SK-N-MC (cell line): ENCODE measurements at regions not wholly inside any gene's neighbourhood (a gene's known extent, or its start where the extent isn't known, plus 50 kb on each side); places are given as distances from the start of the nearest gene placed in this dataset.
A peak's percentile ranks its signal among the peaks of the same experiment; 100 is the strongest.

Source experiments
- DNase-seq: peaks from one replicate; pipeline ENCODE4 v3.0.0-alpha.2; 2011; ENCODE audit warnings: low read depth, low spot score
- H3K27ac ChIP-seq: fragments of 200-600 bp; sonication (generic); 2 replicates; pipeline ENCODE4 v1.5.1; 2016; ENCODE audit warnings: mixed run types
- H3K36me3 ChIP-seq: fragments of 200-600 bp; sonication (generic); 2 replicates; pipeline ENCODE4 v1.6.1; 2017; ENCODE audit warnings: antibody characterized with exemption, low read length, mixed read lengths; ENCODE audit not compliant: insufficient read depth
- H3K4me3 ChIP-seq: fragments of 200-600 bp; sonication (generic); 2 replicates; pipeline ENCODE4 v1.5.1; 2016
- H3K9ac ChIP-seq: fragments of 200-600 bp; sonication (generic); 2 replicates; pipeline ENCODE4 v1.8.0; 2017; ENCODE audit warnings: mixed run types, mixed read lengths; ENCODE audit not compliant: insufficient read length
- H3K9me3 ChIP-seq: fragments of 200-600 bp; sonication (generic); 2 replicates; pipeline ENCODE4 v1.6.1; 2017; ENCODE audit warnings: low read depth, mild to moderate bottlenecking, antibody characterized with exemption, low read length, moderate library complexity, mixed read lengths
- EZH2 ChIP-seq: fragments of 200-600 bp; sonication (generic); IDR thresholded peaks from one replicate; pipeline ENCODE4 v1.6.1; 2017; ENCODE audit warnings: antibody characterized with exemption
- FOXP2 ChIP-seq: optimal IDR thresholded peaks from 2 replicates; pipeline ENCODE3; 2011; ENCODE audit warnings: mild to moderate bottlenecking, moderate library complexity; ENCODE audit not compliant: insufficient read depth; ENCODE audit errors: extremely low read length, control extremely low read depth
- POLR2AphosphoS5 ChIP-seq: IDR thresholded peaks from 2 replicates; pipeline ENCODE4 v1.6.1; 2012; ENCODE audit warnings: mild to moderate bottlenecking, low read depth, low read length, borderline replicate concordance

DNA sequence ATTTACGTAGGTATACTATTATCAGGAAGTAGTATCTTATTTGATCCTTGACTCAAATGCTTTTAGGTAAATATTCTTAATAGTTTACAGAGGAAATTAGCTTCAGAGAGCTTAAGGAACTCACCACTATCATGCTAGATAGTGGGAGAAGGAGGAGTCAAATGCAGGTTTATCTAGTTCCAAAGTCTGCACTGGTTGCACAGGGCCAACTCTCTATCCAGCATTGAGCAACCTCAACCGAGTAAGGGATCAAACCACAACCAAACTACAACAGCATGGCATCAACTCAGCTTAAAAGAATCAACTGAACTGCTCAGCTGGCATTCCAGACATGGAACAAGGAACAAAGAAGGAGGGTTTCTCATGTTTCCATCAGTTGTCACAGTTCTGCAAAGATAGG lies 306.0 kb downstream of the MAF start:
- H3K4me3 ChIP-seq, result no peak overlapping the region
- no peaks in the 10 kb centered on the region for H3K36me3 ChIP-seq
- no peaks in the 10 kb centered on the region for H3K9me3 ChIP-seq
- H3K9ac ChIP-seq, result no peak overlapping the region
- no peak for DNase-seq
- no peak overlapping the region for H3K27ac ChIP-seq
- TF ChIP-seq POLR2AphosphoS5 (no peak), EZH2 (no peak), FOXP2 (no peak)

DNA sequence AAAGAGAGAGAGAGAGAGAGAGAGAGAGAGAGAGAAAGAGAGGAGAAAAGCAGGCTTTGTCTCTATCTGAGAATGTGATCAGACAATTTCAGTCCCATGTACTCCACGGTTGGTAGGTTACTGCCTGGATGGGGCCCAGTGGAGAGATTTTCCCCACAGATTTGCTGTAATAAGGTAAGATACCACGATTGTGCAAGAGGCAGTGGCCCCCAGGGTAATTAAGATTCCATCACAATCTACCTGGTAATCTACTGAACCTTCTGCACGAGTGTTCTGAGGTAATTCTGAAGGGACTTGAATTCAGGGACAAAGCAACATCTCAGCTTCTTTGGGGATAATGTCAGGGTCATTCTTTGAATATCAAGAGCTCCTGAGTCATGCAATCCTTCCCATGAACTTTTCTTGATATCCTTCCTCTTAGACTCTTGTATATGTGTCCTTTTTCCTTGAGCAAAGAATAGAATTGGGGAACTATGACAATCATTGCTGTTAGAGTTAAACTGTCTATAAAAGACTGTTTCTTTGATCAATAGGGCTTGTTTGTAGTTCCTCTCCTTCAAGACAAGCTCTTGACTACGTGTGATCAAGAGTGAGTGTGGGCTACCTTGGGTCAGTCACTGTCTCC lies 306.6 kb downstream of the MAF start:
- Histone ChIP-seq H3K27ac (no peak overlapping the region), H3K36me3 (no peaks in the 10 kb centered on the region), H3K9me3 (no peaks in the 10 kb centered on the region), H3K4me3 (no peak overlapping the region), H3K9ac (no peak overlapping the region)
- no peak for DNase-seq
- TF ChIP-seq EZH2, result no peak
- TF ChIP-seq POLR2AphosphoS5, result no peak
- no peak for TF ChIP-seq FOXP2

DNA sequence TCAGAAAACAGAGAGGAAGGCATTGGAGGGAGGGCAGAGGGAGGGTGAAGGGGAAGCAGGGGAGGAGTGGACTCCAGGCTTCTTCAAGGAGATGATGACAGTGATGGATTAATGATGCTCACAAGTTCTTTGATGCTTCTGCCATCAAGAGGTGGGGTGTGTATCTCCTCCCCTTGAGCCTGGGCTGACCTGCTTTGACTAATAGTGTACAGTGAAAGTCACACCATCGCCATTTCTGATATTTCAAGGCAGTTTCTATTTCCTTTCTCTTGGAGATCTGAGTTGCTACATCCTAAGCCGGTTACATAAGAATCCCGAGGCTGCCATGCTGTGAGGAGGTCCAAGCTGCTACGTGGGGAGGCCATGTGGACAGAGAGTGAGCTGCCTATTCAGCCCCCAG lies 312.5 kb downstream of the MAF start:
- Histone ChIP-seq H3K4me3 (no peak overlapping the region), H3K36me3 (no peaks in the 10 kb centered on the region), H3K27ac (no peak overlapping the region), H3K9ac (no peak overlapping the region), H3K9me3 (no peaks in the 10 kb centered on the region)
- no peak for DNase-seq
- TF ChIP-seq EZH2 (no peak), FOXP2 (no peak), POLR2AphosphoS5 (no peak)

DNA sequence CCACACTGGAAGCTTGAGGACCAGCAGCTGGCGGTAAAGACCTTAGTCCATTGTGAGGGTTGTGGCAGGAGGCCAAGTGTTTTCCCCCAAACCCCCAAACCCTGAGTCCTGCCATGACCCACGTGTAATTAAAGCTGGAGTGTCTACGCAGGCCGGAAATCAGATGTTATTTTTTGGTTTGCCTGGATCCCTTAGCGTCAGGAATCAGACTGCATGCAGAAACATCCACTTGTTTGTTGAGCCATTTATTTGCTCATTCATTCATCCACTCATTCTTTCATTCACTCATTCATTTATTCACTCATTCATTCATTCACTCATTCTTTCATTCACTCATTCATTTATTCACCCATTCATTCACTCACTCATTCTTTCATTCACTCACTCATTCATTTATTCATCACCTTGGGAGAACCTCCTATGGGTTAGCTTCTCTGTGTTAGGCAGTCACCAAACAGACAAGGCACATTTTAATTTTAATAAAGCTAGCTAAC lies 313.1 kb downstream of the MAF start:
- DNase-seq, result no peak
- H3K9ac ChIP-seq, result no peak overlapping the region
- TF ChIP-seq FOXP2 (no peak), POLR2AphosphoS5 (no peak), EZH2 (no peak)
- H3K9me3 ChIP-seq, result no peaks in the 10 kb centered on the region
- H3K36me3 ChIP-seq, result no peaks in the 10 kb centered on the region
- H3K4me3 ChIP-seq, result 0 out of 2 replicates have a peak overlapping the region, but pooled peaks have one; percentile 30
- H3K27ac ChIP-seq, result no peak overlapping the region

DNA sequence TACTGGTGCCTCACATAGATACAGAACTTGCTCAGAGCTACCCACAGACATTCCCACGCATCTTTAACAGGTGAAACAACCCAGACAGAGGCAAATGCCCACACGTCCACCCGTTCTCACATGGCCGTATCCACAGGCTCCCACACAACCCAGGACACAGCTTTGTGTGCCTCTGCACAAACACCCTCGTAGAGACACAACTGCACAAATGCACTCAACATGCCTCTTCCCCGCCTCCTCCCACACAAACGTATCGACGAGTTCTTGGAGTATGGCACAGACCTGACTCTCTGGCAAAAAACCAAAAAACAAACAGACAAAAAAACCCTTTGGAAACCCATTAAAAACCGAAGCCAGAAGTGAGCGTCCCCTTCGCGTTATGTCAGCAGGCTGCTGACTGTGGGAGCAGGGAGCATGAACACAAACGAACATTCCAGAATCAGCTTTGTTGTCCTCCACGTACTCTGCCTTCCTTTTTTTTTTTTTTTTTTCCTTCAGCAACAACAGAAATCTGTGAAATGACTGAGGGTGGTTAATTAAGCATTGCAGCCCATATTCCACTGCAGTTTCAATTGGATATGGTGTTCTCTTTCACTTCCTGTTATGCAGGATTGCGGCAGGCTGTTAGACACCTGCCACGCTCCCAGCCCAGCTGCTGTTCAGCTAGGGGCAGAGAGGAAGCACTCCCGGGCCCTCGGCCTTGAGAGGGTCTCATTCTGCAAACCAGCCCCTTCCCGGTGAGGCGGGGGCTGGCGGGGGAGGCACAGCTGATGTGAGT lies 313.7 kb downstream of the MAF start:
- Histone ChIP-seq H3K9ac (no peak overlapping the region), H3K9me3 (no peaks in the 10 kb centered on the region), H3K4me3 (0 out of 2 replicates have a peak overlapping the region, but pooled peaks have one; percentile 30), H3K27ac (no peak overlapping the region), H3K36me3 (no peaks in the 10 kb centered on the region)
- no peak for DNase-seq
- TF ChIP-seq FOXP2 (no peak), POLR2AphosphoS5 (no peak)

DNA sequence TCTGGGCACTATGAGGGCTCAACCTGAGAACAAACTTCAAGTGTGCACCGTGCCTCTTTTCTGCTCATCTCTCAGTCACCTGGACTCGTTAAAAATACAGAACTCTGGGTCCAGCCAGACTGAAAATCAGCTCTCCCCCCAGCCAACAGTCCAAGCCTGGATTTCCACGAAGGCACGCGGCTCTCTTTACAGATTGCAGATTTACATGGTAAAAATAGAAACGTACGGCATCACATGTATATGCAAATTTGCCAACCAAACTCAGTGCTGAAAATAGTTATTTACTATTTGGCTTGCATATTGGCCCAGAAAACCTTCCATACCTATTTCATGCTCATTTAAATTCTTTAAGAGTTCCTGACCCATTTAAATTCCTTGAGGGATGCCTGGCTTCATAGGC lies 315.8 kb downstream of the MAF start:
- H3K27ac ChIP-seq, result no peak overlapping the region
- DNase-seq, result no peak
- TF ChIP-seq POLR2AphosphoS5 (no peak), FOXP2 (no peak), EZH2 (no peak)

DNA sequence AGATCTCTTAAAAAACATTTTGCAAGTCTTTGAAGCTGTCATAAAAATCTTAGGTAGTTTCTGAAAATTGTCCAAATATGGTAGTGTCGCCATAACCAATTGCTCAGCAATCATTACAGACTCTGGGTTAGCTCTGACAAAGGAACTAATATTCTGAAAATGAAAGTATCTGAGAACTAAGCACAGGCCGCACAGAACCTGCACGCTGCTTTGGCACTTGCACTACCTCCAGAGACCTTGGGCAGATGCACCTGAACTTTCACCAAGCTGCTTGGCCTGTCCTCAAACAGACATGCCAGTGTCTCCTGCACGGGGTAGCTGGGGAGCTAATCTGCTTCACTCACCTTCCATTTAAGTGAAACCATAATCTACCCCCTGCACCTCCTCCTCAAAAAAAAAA lies 317.0 kb downstream of the MAF start:
- H3K27ac ChIP-seq, result no peak overlapping the region
- no peak overlapping the region for H3K9ac ChIP-seq
- DNase-seq, result no peak
- H3K4me3 ChIP-seq, result no peak overlapping the region
- TF ChIP-seq EZH2, result no peak
- TF ChIP-seq POLR2AphosphoS5, result no peak
- TF ChIP-seq FOXP2, result no peak
- H3K9me3 ChIP-seq, result no peaks in the 10 kb centered on the region
- H3K36me3 ChIP-seq, result no peaks in the 10 kb centered on the region

More for the DNA sequence above, 315.8 kb downstream of the MAF start:
- H3K9me3 ChIP-seq, result no peaks in the 10 kb centered on the region
- no peaks in the 10 kb centered on the region for H3K36me3 ChIP-seq
- H3K4me3 ChIP-seq, result no peak overlapping the region
- H3K9ac ChIP-seq, result no peak overlapping the region

DNA sequence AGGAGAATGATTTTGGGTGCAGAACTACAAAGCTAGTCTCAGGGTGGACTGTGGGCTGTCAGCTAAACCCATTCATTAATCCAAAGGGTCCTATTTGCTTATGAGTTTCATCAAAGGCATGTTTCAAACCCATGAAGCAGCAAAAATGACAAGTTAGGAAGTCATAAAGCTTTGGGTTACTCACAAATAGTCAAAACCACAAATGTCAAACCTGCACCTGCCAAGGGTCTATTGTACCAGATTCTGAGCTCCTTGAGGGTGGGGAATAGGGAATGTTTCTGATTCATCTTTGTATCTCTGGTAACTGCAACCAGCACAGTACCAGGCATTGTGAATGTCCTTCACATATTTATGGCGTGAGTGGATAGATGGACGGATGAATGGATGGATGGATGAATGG lies 317.7 kb downstream of the MAF start:
- TF ChIP-seq EZH2 (no peak), FOXP2 (no peak), POLR2AphosphoS5 (no peak)
- Histone ChIP-seq H3K9me3 (no peaks in the 10 kb centered on the region), H3K4me3 (no peak overlapping the region), H3K36me3 (no peaks in the 10 kb centered on the region), H3K9ac (no peak overlapping the region), H3K27ac (no peak overlapping the region)
- no peak for DNase-seq

DNA sequence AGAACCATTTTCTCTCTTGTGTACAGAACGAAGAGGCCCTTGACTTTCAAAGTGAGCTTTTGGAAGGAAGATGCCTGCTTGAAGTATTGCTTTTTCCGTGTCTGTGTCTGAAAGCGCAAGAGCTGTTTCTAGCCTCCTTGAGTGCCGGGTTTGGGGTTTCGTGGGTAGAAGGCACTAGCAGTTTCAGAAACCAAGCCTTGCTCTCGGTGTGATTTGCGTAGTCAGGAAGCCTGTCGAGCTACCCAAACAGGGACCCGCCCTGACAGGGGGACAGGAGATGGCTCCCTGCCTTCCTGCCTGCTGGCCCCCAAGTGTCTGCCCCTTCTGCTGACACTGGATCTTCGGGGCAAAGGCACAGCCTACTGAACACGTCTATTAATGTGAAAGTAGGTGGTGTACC lies 322.0 kb downstream of the MAF start:
- H3K4me3 ChIP-seq, result no peak overlapping the region
- no peak for TF ChIP-seq EZH2
- TF ChIP-seq POLR2AphosphoS5, result no peak
- no peak for TF ChIP-seq FOXP2
- H3K9ac ChIP-seq, result no peak overlapping the region
- no peak overlapping the region for H3K27ac ChIP-seq
- DNase-seq, result no peak
- H3K36me3 ChIP-seq, result no peaks in the 10 kb centered on the region
- no peaks in the 10 kb centered on the region for H3K9me3 ChIP-seq

DNA sequence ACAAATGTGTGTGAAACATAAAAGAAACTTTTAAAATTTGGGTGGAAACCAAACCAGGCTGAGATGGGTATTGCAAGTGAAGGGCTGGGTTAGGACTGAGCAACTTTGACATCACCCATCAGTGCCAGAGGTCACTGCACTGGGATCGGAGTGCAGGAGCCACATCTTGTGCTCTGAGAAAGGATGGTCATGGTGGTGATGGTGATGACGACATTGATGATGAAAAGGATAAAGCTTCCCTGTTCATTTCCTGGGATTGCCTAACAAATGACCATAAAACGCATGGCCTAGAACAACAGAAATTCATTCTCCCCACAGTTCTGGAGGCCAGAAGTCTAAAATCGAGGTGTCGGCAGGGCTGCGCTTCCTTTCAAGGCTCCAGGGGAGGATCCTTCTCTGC lies 324.0 kb downstream of the MAF start:
- DNase-seq, result no peak
- no peak overlapping the region for H3K9ac ChIP-seq
- TF ChIP-seq EZH2, result no peak
- no peak for TF ChIP-seq POLR2AphosphoS5
- no peak for TF ChIP-seq FOXP2
- H3K9me3 ChIP-seq, result no peaks in the 10 kb centered on the region
- H3K4me3 ChIP-seq, result no peak overlapping the region
- H3K36me3 ChIP-seq, result no peaks in the 10 kb centered on the region
- no peak overlapping the region for H3K27ac ChIP-seq
